HepG2 (cell line): ENCODE measurements at regions not wholly inside any gene's neighbourhood (a gene's known extent, or its start where the extent isn't known, plus 50 kb on each side); places are given as distances from the start of the nearest gene placed in this dataset.

ENCODE experiments used
- ATAC-seq: fragments of 200-7000 bp; cut with Tn5 transposase; 3 replicates; pipeline ENCODE4 v1.9.1; 2020; ENCODE audit warnings: mild to moderate bottlenecking, moderate library complexity
- BruUV-seq: library from RNA; stranded (reverse); fragments of 400-500 nt; replicated peaks from 2 replicates; lab custom pipeline; 2021; lab: Mats Ljungman, UMichigan
- CTCF ChIA-PET: fragments of 300-600 bp; formaldehyde crosslinking; extraction: SDS; loops from one replicate; lab custom pipeline; 2021; ENCODE audit warnings: low total read pairs, inconsistent platforms, low intra/inter-chr PET ratio; lab: Yijun Ruan, JAX
- POLR2A ChIA-PET: fragments of 350-600 bp; sonication (Branson Sonifier 250); formaldehyde crosslinking; loops from one replicate; lab custom pipeline; 2020; ENCODE audit warnings: antibody characterized with exemption, inconsistent platforms; lab: Yijun Ruan, JAX
- DNase-seq: peaks from one replicate; pipeline ENCODE4 v3.0.0-alpha.2; 2015; ENCODE audit warnings: low spot score
- FAIRE-seq: peaks from 3 replicates; lab custom pipeline; 2011; peaks lifted over from hg19 to GRCh38; lab: Jason Lieb, UNC
- H2AFZ ChIP-seq: one replicate; pipeline ENCODE4 v1.6.1; 2011; ENCODE audit warnings: low read length, inconsistent platforms
- H3K27ac ChIP-seq: fragments of 300-600 bp; 3 replicates; pipeline ENCODE4 v1.8.0; 2011; ENCODE audit warnings: mixed run types, mild to moderate bottlenecking, mixed read lengths, low read length, inconsistent platforms; ENCODE audit not compliant: insufficient read depth; ENCODE audit errors: extremely low read length
- H3K27me3 ChIP-seq, 2 experiments: fragments of 200-600 bp in 1 of 2; 2 replicates in 1 of 2; 3 replicates in 1 of 2; pipeline versions ENCODE4 v1.6.0 to v1.8.0; 2011; ENCODE audit warnings: low read length in 2 of 2, mild to moderate bottlenecking in 2 of 2, moderate library complexity in 2 of 2, inconsistent platforms in 1 of 2; ENCODE audit not compliant: insufficient read depth in 2 of 2, control insufficient read depth in 1 of 2
- H3K36me3 ChIP-seq, 2 experiments: fragments of 200-600 bp in 1 of 2; replicated peaks in 1 of 2; 2 replicates in 1 of 2; 3 replicates in 1 of 2; pipeline versions ENCODE4 v1.5.1 to v1.8.0; 2011; ENCODE audit warnings: low read length in 2 of 2, inconsistent platforms in 1 of 2; ENCODE audit not compliant: insufficient read depth in 2 of 2, control insufficient read depth in 1 of 2
- H3K4me1 ChIP-seq: 2 replicates; pipeline ENCODE4 v1.5.1; 2012; ENCODE audit warnings: low read length, inconsistent platforms; ENCODE audit not compliant: insufficient read depth
- H3K4me2 ChIP-seq: 2 replicates; pipeline ENCODE4 v1.6.0; 2011; ENCODE audit warnings: low read depth, low read length, inconsistent platforms
- H3K4me3 ChIP-seq, 3 experiments: fragments of 200-600 bp in 1 of 3; sonication (generic), shearing (Covaris generic) in 1 of 3; replicated peaks in 1 of 3; 2 replicates each; pipeline ENCODE4 v1.5.1; 2011 to 2016; ENCODE audit warnings: low read length in 3 of 3, inconsistent platforms in 2 of 3, low read depth in 2 of 3, mild to moderate bottlenecking in 2 of 3, control low read depth in 1 of 3, mixed read lengths in 1 of 3; ENCODE audit not compliant: insufficient read depth in 1 of 3
- H3K79me2 ChIP-seq: one replicate; pipeline ENCODE4 v1.6.1; 2011; ENCODE audit warnings: low read length, inconsistent platforms; ENCODE audit not compliant: insufficient read depth
- H3K9ac ChIP-seq: 2 replicates; pipeline ENCODE4 v1.6.0; 2011; ENCODE audit warnings: mild to moderate bottlenecking, low read depth, low read length, inconsistent platforms; ENCODE audit not compliant: insufficient read depth
- H3K9me3 ChIP-seq: 2 replicates; pipeline ENCODE4 v1.5.1; 2012; ENCODE audit warnings: mild to moderate bottlenecking, low read length
- H4K20me1 ChIP-seq: 2 replicates; pipeline ENCODE4 v1.6.0; 2011; ENCODE audit warnings: inconsistent platforms, mild to moderate bottlenecking, low read length, moderate library complexity; ENCODE audit not compliant: insufficient read depth
- CBX1 ChIP-seq: IDR thresholded peaks from one replicate; pipeline ENCODE4 v1.6.1; 2016; ENCODE audit warnings: antibody characterized with exemption, low read depth
- HMG20B ChIP-seq: conservative IDR thresholded peaks from 2 replicates; pipeline ENCODE4 v1.6.1; 2016; ENCODE audit warnings: missing genetic modification reagents, missing compliant biosample characterization
- NCOA1 ChIP-seq: sonication (generic); formaldehyde crosslinking; IDR thresholded peaks from 2 replicates; pipeline ENCODE4 v1.9.0; 2021; ENCODE audit warnings: missing genetic modification reagents
- PAWR ChIP-seq: sonication (generic); formaldehyde crosslinking; IDR thresholded peaks from 2 replicates; pipeline ENCODE4 v1.4.0; 2020; ENCODE audit warnings: missing genetic modification reagents, mild to moderate bottlenecking, borderline replicate concordance
- PLRG1 ChIP-seq: fragments of 450-650 bp; conservative IDR thresholded peaks from 2 replicates; pipeline ENCODE4 v1.6.1; 2016
- SSRP1 ChIP-seq: IDR thresholded peaks from 2 replicates; pipeline ENCODE4 v1.6.1; 2016; ENCODE audit warnings: control low read depth
- ZNF234 ChIP-seq: sonication (generic); formaldehyde crosslinking; conservative IDR thresholded peaks from 2 replicates; pipeline ENCODE4 v1.5.1; 2020; ENCODE audit warnings: mild to moderate bottlenecking, missing genetic modification reagents
- ZNF280D ChIP-seq: sonication (generic); formaldehyde crosslinking; IDR thresholded peaks from 2 replicates; pipeline ENCODE4 v1.5.1; 2020; ENCODE audit warnings: mild to moderate bottlenecking, missing genetic modification reagents
- ZNF781 ChIP-seq: sonication (generic); formaldehyde crosslinking; IDR thresholded peaks from 2 replicates; pipeline ENCODE4 v1.5.1; 2020; ENCODE audit warnings: borderline replicate concordance, mild to moderate bottlenecking, missing genetic modification reagents; ENCODE audit errors: not compliant biosample characterization
- ZSCAN30 ChIP-seq: sonication (generic); formaldehyde crosslinking; IDR thresholded peaks from 2 replicates; pipeline ENCODE4 v1.5.0; 2020; ENCODE audit warnings: mild to moderate bottlenecking, missing genetic modification reagents
- WGBS: methylation state at CpG from one replicate; pipeline ENCODE4 v1.1.6; 2017; ENCODE audit warnings: low lambda C conversion rate; 5-methylcytosine and 5-hydroxymethylcytosine counted together
- in situ Hi-C: cut with HindIII; loops from 2 replicates; pipeline ENCODE4 v1.10.0; 2017; ENCODE audit warnings: low pct_unique_long_range_greater_than_20kb; ENCODE audit not compliant: extremely low pct_ligation_motif_present
- intact Hi-C: fragments of 100-400 bp; cut with micrococcal nuclease; formaldehyde crosslinking; loops from one replicate; pipeline ENCODE4 v1.10.0; 2022; ENCODE audit not compliant: unreplicated experiment
- TF ChIP-seq, protein P1 (sequence below): sonication (generic); formaldehyde crosslinking; IDR thresholded peaks from 2 replicates; pipeline ENCODE4 v1.5.0; 2020; ENCODE audit warnings: mild to moderate bottlenecking, missing genetic modification reagents, moderate library complexity
- TF ChIP-seq, protein P2 (sequence below): sonication (generic); formaldehyde crosslinking; IDR thresholded peaks from 2 replicates; pipeline ENCODE4 v1.5.1; 2020; ENCODE audit warnings: missing genetic modification reagents, mild to moderate bottlenecking, borderline replicate concordance

DNA sequence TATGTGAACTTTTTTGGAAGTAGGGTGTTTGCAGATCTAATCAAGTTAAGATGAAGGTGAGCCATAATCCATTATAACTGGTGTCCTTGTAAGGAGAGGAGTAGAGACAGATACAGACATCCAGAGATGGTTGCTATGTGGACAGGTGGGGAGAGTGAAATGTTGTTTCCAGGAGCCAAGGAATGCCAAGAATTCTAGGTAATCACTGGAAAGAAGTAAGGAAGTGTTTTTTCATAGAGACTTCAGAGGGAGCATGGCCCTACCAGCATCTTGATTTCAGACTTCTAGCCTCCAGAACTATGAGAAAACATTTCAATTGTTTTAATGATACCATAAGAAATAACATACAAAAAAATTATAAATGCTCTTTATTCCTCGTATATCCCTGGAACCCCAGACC is 320.5 kb upstream of the ANO3 start (continued):
- TF ChIP-seq, protein P1, sequence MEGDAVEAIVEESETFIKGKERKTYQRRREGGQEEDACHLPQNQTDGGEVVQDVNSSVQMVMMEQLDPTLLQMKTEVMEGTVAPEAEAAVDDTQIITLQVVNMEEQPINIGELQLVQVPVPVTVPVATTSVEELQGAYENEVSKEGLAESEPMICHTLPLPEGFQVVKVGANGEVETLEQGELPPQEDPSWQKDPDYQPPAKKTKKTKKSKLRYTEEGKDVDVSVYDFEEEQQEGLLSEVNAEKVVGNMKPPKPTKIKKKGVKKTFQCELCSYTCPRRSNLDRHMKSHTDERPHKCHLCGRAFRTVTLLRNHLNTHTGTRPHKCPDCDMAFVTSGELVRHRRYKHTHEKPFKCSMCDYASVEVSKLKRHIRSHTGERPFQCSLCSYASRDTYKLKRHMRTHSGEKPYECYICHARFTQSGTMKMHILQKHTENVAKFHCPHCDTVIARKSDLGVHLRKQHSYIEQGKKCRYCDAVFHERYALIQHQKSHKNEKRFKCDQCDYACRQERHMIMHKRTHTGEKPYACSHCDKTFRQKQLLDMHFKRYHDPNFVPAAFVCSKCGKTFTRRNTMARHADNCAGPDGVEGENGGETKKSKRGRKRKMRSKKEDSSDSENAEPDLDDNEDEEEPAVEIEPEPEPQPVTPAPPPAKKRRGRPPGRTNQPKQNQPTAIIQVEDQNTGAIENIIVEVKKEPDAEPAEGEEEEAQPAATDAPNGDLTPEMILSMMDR (CRISPR knock-in tag): no peak
- TF ChIP-seq CBX1 (no peak), ZNF781 (CRISPR knock-in tag) (no peak), ZNF280D (CRISPR knock-in tag) (no peak), HMG20B (CRISPR knock-in tag) (no peak), ZNF234 (CRISPR knock-in tag) (no peak), SSRP1 (CRISPR knock-in tag) (no peak)
- TF ChIP-seq, all 625 proteins: peak for 0

GRCh38 chr11:26014456-26015115 is 317.3 kb upstream of the ANO3 start:
- DNase-seq (no peak), FAIRE-seq (no peak), ATAC-seq (no peak)
- ChIA-PET POLR2A (no interaction called here), CTCF (no interaction called here)
- no TSS peak for BruUV-seq
- Histone ChIP-seq H3K27ac (no peak overlapping the region), H3K9ac (no peak overlapping the region), H3K79me2 (no peaks in the 10 kb centered on the region), H3K4me2 (no peak overlapping the region), H3K9me3 (no peaks in the 10 kb centered on the region), H3K4me1 (no peaks in the 10 kb centered on the region), H3K27me3 (no peaks in the 10 kb centered on the region; a peak in 1 of 5 replicates), H2AFZ (no peak overlapping the region), H3K36me3 (no peaks in the 10 kb centered on the region), H3K4me3 (no peak overlapping the region), H4K20me1 (no peaks in the 10 kb centered on the region)
- 39% methylated on average over 6 of the region's 6 CpGs for WGBS
- intact Hi-C loops: no loop called here
- no peak for TF ChIP-seq NCOA1
- TF ChIP-seq ZSCAN30 (CRISPR knock-in tag): no peak
- TF ChIP-seq, protein P2, sequence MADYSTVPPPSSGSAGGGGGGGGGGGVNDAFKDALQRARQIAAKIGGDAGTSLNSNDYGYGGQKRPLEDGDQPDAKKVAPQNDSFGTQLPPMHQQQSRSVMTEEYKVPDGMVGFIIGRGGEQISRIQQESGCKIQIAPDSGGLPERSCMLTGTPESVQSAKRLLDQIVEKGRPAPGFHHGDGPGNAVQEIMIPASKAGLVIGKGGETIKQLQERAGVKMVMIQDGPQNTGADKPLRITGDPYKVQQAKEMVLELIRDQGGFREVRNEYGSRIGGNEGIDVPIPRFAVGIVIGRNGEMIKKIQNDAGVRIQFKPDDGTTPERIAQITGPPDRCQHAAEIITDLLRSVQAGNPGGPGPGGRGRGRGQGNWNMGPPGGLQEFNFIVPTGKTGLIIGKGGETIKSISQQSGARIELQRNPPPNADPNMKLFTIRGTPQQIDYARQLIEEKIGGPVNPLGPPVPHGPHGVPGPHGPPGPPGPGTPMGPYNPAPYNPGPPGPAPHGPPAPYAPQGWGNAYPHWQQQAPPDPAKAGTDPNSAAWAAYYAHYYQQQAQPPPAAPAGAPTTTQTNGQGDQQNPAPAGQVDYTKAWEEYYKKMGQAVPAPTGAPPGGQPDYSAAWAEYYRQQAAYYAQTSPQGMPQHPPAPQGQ (CRISPR knock-in tag): no peak
- TF ChIP-seq PAWR: no peak
- TF ChIP-seq PLRG1: no peak
- in situ Hi-C loops: no loop called here
